SK-N-SH (cell line): ENCODE measurements at regions not wholly inside any gene's neighbourhood (a gene's known extent, or its start where the extent isn't known, plus 50 kb on each side); places are given as distances from the start of the nearest gene placed in this dataset.

ENCODE experiments used
- CTCF ChIP-seq: fragments of 200-600 bp; sonication (generic); IDR thresholded peaks from 2 replicates; pipeline ENCODE4 v1.6.1; 2017; ENCODE audit warnings: antibody characterized with exemption, mild to moderate bottlenecking, moderate library complexity
- EP300 ChIP-seq, 2 experiments: IDR thresholded peaks; 2 replicates each; pipeline versions ENCODE4 v1.4.0 to v1.6.1; 2012; ENCODE audit warnings: borderline replicate concordance in 1 of 2, low read depth in 1 of 2, low read length in 1 of 2
- RAD21 ChIP-seq: IDR thresholded peaks from 2 replicates; pipeline ENCODE4 v1.6.1; 2012; ENCODE audit warnings: mild to moderate bottlenecking, low read length
- SMC3 ChIP-seq: IDR thresholded peaks from 2 replicates; pipeline ENCODE4 v1.6.1; 2012; ENCODE audit warnings: low read depth, low read length, improper control_type of control experiment
- TAF1 ChIP-seq: IDR thresholded peaks from 2 replicates; pipeline ENCODE4 v1.6.1; 2012; ENCODE audit warnings: low read depth, mild to moderate bottlenecking, low read length, moderate library complexity, borderline replicate concordance
- TF ChIP-seq, protein P1 (sequence below): IDR thresholded peaks from 2 replicates; pipeline ENCODE4; 2012

- TF ChIP-seq RAD21 (no peak), CTCF (no peak), TAF1 (no peak), EP300 (IDR thresholded peaks at IDR 0.05; ENCODE audit: borderline replicate concordance in 1 of 2, low read depth in 1 of 2, low read length in 1 of 2) (no peak), SMC3 (no peak)
- TF ChIP-seq, protein P1, sequence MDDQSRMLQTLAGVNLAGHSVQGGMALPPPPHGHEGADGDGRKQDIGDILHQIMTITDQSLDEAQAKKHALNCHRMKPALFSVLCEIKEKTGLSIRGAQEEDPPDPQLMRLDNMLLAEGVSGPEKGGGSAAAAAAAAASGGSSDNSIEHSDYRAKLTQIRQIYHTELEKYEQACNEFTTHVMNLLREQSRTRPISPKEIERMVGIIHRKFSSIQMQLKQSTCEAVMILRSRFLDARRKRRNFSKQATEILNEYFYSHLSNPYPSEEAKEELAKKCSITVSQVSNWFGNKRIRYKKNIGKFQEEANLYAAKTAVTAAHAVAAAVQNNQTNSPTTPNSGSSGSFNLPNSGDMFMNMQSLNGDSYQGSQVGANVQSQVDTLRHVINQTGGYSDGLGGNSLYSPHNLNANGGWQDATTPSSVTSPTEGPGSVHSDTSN = no peak
Observed at GRCh38 chr17:79459003-79459655, 151.7 kb downstream of the RBFOX3 start.
